Hematopoietic multipotent progenitor cell treated with erythropoietin and hydrocortisone succinate and interleukin-3 and kit ligand, for 8 days (in vitro differentiated cells): ENCODE measurements at regions not wholly inside any gene's neighbourhood (a gene's known extent, or its start where the extent isn't known, plus 50 kb on each side); places are given as distances from the start of the nearest gene placed in this dataset.
"Not testable (repeated sequence)": the region's sequence is repeated elsewhere in the genome, so short reads cannot be mapped to it uniquely, and the experiment has no call there.

Source experiments
- DNase-seq: peaks from one replicate; pipeline ENCODE4 v3.0.0-alpha.2; 2015

DNA sequence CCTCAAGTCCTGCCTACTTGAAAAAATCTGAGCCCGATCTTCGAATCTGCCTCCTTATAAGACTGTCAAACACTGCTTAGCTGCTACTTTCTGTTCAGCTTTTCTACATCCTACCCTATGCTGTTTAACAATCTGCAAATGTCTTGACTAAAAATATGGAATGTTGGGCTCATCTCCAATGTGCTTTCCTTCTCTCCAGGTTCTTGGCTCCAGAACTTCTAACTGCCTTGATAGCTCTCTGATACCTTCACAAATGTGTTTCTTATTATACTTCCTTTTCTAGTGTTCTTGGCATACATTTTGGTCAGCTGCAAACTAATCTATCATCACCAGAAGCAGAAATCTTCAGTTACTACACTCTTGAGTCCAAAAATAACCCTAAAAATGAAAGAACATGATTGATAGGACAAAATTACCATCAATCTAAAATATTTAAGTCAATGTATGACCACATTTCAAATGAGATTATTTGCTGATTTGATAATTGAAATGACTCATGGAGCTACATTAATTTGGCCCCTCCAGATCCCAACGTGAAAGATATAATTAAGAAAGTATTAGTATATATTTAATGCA lies 372.3 kb upstream of the MON1B start:
- no peak for DNase-seq

DNA sequence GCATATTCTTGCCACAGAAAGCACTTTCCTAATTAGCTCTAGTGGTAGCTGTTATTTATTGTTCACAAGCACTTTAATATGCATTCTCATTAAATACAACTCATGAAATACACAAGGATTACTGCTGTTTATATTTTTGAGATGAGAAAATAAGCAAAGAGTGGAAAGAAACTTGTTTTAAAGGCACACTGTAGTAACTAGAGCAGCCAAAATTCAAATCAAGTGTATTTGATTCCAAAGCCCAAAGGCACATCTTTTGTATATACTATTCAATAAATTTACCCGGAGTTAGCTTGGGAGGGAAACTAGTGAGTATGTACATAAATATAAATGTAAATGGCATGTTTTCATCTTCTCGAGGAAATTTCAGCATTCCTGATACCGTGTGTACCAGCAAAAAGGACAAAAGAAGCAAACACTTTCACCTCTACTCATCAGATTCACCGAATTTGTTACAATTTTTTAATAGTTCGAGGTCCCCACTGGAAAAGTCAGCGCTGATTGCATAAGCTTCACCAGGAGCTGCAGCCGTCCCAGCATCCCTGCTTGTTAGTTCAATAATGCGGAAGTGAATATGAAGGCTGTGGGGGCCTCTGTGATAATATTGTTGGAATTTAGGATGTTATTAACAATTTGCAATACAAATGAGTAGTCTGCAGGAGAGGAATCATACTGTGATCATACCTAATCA lies 371.6 kb upstream of the MON1B start:
- DNase-seq = no peak

GRCh38 chr16:76824221-76824620 lies 366.8 kb upstream of the MON1B start:
- no peak for DNase-seq

DNA sequence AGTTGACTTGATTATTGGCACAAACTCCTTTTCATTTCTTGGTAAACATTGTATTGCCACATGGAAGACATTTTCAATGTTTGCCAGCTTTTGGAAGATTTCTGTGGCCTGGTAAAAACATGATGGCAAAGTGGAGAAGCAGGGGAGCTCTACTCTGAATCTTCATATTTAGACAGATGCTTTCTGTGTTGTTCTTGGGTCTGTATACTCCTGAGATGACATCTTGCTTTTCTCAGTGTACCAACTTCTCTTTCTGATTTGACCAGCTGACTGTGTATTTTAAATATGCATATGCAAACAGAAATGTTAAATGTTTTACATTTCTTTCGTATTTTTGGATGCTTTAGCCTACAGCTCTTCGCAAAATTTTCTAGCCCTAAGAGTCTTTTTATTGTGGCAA lies 366.2 kb upstream of the MON1B start:
- no peak for DNase-seq

- no peak for DNase-seq
Observed at GRCh38 chr16:76835339-76835738, 355.7 kb upstream of the MON1B start.

DNA sequence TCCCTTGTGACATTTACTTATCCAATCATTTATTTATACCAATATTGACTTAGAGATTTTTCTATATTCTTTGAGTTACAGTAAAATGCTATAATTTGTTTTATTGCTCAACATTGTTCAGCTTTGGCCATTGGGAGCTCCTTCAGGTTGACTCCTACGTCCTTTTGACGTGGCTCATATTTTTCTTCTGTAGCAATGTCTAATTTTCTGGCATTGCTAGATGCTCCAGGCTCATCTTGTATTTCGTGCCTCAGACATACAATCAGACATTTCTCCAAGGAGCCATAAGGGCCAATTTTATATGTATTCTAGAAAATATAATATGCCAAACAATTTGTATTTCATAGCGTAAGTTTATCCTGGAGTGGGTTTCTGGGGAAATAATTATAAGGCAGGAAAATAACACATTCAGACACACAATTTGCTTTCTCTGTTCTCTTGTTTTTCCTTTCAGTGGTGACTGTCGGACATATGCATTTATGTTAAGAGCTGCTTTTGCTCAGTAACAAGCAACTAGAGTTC lies 355.1 kb upstream of the MON1B start:
- no peak for DNase-seq

DNA sequence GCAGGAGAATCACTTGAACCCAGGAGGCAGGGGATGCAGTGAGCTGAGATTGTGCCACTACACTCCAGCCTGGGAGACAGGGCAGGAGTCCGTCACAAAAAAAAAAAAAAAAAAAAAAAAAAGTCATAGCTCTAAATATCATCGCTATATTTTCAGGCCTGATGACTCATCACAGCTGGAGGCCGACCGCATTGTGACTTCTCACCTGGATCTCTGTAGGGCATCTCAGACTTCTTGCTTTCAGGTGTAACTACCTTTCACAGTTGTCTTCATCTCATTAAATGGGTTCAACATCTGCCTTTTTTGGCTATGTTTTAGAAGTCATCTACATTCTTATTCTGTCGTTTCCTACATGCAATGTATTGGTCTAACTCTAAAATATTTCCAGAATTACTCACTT lies 353.1 kb upstream of the MON1B start:
- DNase-seq = no peak

DNA sequence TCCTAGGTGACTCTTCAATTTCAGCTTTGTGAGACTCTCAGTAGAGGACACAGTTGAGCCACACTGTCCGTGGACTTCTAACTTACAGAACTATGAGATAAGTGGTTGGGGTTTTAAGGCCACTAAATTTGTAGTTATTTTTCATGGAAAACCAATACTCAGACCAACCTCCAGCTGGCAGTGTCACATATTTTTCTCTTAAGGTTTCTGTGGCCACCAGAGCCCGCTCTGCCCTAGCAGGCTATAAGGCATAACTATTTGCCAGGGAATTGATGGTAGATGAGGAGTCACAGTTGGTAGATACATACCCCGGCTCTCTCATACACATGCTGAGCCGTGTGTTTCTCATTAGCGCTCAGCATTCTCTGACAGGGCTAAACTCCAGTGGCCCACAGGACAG lies 336.8 kb upstream of the MON1B start:
- DNase-seq = no peak

DNA sequence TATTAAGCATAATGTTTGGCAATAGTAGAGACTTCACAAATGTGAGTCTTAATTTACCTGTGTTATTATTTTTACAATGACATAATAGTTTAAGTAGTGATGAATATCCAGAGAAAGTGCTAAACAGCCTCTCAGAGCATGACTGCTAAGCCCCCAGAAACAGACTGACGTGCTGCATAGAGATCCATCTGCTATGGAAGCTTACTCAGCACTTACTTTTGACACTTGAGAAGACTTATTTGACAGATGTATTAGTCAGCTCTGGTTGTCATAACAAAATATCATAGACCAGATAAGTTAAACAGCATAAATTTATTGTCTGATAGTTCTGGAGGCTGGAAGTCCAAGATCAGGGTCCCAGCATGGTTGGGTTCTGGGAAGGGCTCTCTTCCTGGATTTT lies 334.9 kb upstream of the MON1B start:
- no peak for DNase-seq

- no peak for DNase-seq
Observed at GRCh38 chr16:76857402-76857801, 333.6 kb upstream of the MON1B start.

GRCh38 chr16:76862901-76863300 lies 328.1 kb upstream of the MON1B start:
- DNase-seq = no peak

- DNase-seq = no peak
Observed at GRCh38 chr16:76866994-76867393, 324.0 kb upstream of the MON1B start.

GRCh38 chr16:76875898-76876297 lies 315.1 kb upstream of the MON1B start:
- DNase-seq = no peak

- DNase-seq = no peak
Observed at GRCh38 chr16:76879420-76879819, 311.6 kb upstream of the MON1B start.

- DNase-seq = not testable (repeated sequence)
Observed at GRCh38 chr16:76880523-76880922, 310.5 kb upstream of the MON1B start.

GRCh38 chr16:76882105-76882504 lies 308.9 kb upstream of the MON1B start:
- DNase-seq = no peak

- no peak for DNase-seq
Observed at GRCh38 chr16:76883076-76883475, 307.9 kb upstream of the MON1B start.

- DNase-seq = no peak
Observed at GRCh38 chr16:76885776-76886537, 305.0 kb upstream of the MON1B start.

DNA sequence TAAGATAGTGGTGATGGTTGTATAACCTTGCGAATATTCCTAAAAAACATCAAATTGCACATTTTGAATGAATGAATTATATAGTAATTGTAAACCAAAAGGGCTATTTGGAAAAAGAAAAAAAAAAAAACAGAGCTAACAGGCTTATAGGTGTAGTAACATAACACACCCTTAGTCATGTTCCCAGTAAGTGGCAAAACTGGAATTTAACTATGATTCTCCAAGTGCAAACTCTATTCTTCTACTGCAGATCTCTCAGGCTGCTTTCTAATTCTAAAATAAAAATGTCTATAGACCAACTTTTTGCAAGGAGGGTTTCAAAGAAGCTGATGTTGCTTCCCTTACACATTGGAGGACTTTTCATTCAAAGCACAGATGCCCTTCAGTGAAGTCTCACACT lies 293.2 kb upstream of the MON1B start:
- no peak for DNase-seq

DNA sequence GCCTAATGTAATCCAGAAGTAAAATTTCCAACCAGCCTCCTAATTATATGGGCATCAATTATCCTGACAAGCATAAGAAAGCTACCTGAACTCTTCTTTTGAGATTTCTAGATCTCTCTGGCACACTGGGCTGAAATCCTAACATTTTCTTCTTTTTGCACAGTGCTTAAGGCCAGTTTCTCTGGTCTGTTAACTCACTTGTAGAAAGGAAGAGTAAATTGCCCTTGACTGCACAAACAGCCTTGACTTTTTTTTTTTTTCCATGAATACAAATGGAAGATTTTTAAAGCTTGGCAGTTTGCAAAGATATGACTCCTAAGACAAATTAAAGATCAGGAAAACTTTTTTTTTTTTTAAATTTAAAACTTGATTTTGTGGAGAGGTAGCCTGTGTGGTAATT lies 291.2 kb upstream of the MON1B start:
- DNase-seq = no peak

DNA sequence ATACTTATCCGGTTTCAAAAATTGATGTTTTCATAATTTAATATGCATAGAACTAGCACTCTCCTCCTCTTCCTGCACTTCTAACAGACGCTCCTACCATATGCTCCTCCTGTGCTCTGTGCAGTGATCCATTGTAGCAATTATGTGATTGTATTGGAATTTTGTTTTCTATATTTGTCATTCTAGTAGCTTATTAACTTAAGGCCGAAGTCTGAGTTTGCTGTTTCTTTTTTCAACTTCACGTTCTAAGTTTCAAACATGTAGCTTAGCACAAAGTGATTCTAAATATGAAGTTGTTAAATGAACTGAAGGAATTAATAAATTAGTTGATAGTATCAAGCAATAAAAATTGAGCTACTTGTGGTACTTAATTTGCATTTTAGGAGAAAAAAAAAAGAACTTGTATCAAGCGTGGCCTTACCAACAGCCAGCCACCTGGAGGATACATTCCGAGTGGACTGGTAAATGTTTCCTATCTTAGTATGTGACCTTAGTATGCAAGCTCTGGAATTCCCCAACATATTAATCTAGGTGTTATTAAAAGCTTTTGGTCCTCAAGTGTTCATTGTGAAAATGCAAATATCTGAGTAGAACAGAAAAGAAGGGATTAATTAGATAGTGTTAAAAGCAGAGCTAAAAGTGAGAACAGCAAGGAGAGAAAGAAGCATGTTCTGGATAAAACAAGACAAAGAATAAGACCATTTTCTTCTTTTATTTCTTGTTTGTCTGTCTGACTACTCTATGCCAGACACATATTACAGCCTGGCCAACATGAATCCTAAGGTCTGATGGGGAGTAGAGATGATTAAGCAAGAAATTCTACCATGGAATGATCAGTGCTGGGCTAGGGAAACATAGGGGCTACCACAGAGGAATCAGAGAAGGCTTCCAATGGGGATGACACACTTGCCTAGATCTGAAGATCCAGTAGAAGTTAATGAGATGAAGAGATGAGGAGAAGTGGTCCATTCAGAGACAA lies 290.4 kb upstream of the MON1B start:
- DNase-seq = no peak

GRCh38 chr16:76906552-76906951 lies 284.4 kb upstream of the MON1B start:
- DNase-seq = no peak

GRCh38 chr16:76910931-76911330 lies 280.1 kb upstream of the MON1B start:
- DNase-seq = no peak
